ENCODE measurements at regions not wholly inside any gene's neighbourhood (a gene's known extent, or its start where the extent isn't known, plus 50 kb on each side); places are given as distances from the start of the nearest gene placed in this dataset.

DNA sequence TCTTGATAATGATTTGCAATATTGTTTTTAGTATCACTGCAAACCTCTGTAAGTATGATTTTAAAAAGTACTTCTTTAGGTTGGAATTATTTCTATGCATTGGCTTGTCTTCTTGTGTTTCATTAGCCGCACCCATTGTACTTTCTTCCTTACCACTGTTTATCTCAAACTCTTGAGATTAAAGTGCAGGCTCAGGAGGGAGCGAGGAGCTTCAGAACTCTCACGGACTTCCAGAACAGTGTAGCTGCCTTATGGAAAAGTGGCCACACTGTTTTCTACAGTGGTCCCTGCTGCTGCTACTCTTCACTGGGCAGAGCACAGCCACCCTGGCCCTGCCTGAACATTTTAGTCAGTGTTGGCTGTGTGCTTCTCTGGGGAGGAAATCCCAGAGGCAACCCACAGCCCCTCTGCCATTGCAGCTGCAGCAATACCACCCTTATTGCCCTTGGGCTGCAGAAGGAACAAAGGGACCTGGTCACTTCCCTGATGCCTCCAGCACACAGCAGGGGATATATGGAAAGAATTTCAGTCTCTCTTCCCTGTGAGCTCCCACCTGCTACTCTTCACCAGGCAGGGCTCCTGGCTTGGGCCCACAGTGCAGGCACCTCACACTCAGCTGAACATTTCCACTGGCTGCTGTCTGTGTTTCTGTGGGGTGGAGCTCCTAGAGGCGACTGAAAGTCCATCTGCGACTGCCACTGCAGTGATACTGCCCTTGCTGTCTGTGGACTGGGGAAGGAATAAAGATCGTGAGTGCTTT, 91.7 kb upstream of the MAP3K4 start:
- no peak for DNase-seq
- Histone ChIP-seq H3K4me3 (no peak overlapping the region), H3K36me3 (no peaks in the 10 kb centered on the region), H3K27me3 (no peaks in the 10 kb centered on the region), H3K9me3 (no peaks in the 10 kb centered on the region), H3K4me1 (no peaks in the 10 kb centered on the region), H3K27ac (peak overlapping the region in 1 of 4 donors; percentile 30)
- TF ChIP-seq POLR2A (IDR thresholded peaks at IDR 0.05): no peak
- TF ChIP-seq, protein P1, sequence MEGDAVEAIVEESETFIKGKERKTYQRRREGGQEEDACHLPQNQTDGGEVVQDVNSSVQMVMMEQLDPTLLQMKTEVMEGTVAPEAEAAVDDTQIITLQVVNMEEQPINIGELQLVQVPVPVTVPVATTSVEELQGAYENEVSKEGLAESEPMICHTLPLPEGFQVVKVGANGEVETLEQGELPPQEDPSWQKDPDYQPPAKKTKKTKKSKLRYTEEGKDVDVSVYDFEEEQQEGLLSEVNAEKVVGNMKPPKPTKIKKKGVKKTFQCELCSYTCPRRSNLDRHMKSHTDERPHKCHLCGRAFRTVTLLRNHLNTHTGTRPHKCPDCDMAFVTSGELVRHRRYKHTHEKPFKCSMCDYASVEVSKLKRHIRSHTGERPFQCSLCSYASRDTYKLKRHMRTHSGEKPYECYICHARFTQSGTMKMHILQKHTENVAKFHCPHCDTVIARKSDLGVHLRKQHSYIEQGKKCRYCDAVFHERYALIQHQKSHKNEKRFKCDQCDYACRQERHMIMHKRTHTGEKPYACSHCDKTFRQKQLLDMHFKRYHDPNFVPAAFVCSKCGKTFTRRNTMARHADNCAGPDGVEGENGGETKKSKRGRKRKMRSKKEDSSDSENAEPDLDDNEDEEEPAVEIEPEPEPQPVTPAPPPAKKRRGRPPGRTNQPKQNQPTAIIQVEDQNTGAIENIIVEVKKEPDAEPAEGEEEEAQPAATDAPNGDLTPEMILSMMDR (IDR thresholded peaks at IDR 0.05): no peak

- H3K36me3 ChIP-seq: no peaks in the 10 kb centered on the region
- no peaks in the 10 kb centered on the region for H3K9me3 ChIP-seq
- TF ChIP-seq POLR2A (IDR thresholded peaks at IDR 0.05): no peak
- TF ChIP-seq, protein P1 (IDR thresholded peaks at IDR 0.05): no peak
These were observed 79.6 kb upstream of the MAP3K4 start for GRCh38 chr6:160911949-160912348.

GRCh38 chr6:160912411-160912810, 79.2 kb upstream of the MAP3K4 start:
- no peak for DNase-seq
- no peak overlapping the region for H3K4me3 ChIP-seq
- no peaks in the 10 kb centered on the region for H3K9me3 ChIP-seq
- no peaks in the 10 kb centered on the region for H3K4me1 ChIP-seq
- TF ChIP-seq, protein P1 (IDR thresholded peaks at IDR 0.05): no peak
- no peak for TF ChIP-seq POLR2A (IDR thresholded peaks at IDR 0.05)
- H3K27me3 ChIP-seq: no peaks in the 10 kb centered on the region
- no peaks in the 10 kb centered on the region for H3K36me3 ChIP-seq
- no peak overlapping the region for H3K27ac ChIP-seq

More at GRCh38 chr6:160911949-160912348, 79.6 kb upstream of the MAP3K4 start:
- Histone ChIP-seq H3K27me3 (no peaks in the 10 kb centered on the region), H3K4me3 (no peak overlapping the region), H3K27ac (no peak overlapping the region), H3K4me1 (no peaks in the 10 kb centered on the region)
- no peak for DNase-seq

GRCh38 chr6:160917572-160917971, 74.0 kb upstream of the MAP3K4 start:
- no peak for TF ChIP-seq POLR2A (IDR thresholded peaks at IDR 0.05)
- TF ChIP-seq, protein P1 (IDR thresholded peaks at IDR 0.05): no peak
- H3K27ac ChIP-seq: peak overlapping the region in 2 of 4 donors; percentile 17 to 30

GRCh38 chr6:160919723-160920440, 71.7 kb upstream of the MAP3K4 start:
- no peak for DNase-seq

More at GRCh38 chr6:160917572-160917971, 74.0 kb upstream of the MAP3K4 start:
- no peaks in the 10 kb centered on the region for H3K36me3 ChIP-seq
- no peaks in the 10 kb centered on the region for H3K27me3 ChIP-seq
- DNase-seq: no peak
- no peaks in the 10 kb centered on the region for H3K9me3 ChIP-seq
- H3K4me3 ChIP-seq: no peak overlapping the region
- H3K4me1 ChIP-seq: peaks cover 0 to 7% (median 0%) of the 10 kb centered on the region in 4 donors

GRCh38 chr6:160921095-160921494, 70.5 kb upstream of the MAP3K4 start:
- DNase-seq: no peak
- no peaks in the 10 kb centered on the region for H3K27me3 ChIP-seq
- H3K4me3 ChIP-seq: no peak overlapping the region
- H3K36me3 ChIP-seq: no peaks in the 10 kb centered on the region
- no peak for TF ChIP-seq POLR2A (IDR thresholded peaks at IDR 0.05)
- TF ChIP-seq, protein P1 (IDR thresholded peaks at IDR 0.05): no peak
- H3K9me3 ChIP-seq: no peaks in the 10 kb centered on the region
- peaks cover 0 to 7% (median 0%) of the 10 kb centered on the region in 4 donors for H3K4me1 ChIP-seq
- H3K27ac ChIP-seq: no peak overlapping the region

More at GRCh38 chr6:160919723-160920440, 71.7 kb upstream of the MAP3K4 start:
- no peaks in the 10 kb centered on the region for H3K36me3 ChIP-seq
- no peak overlapping the region for H3K4me3 ChIP-seq
- no peaks in the 10 kb centered on the region for H3K27me3 ChIP-seq
- peaks cover 0 to 7% (median 0%) of the 10 kb centered on the region in 4 donors for H3K4me1 ChIP-seq
- peak overlapping the region in 1 of 4 donors; percentile 43 for H3K27ac ChIP-seq
- no peak for TF ChIP-seq POLR2A (IDR thresholded peaks at IDR 0.05)
- no peaks in the 10 kb centered on the region for H3K9me3 ChIP-seq

Measured in Peyer's patch (tissue), 4 donors.